HUES6 (cell line): ENCODE measurements at regions not wholly inside any gene's neighbourhood (a gene's known extent, or its start where the extent isn't known, plus 50 kb on each side); places are given as distances from the start of the nearest gene placed in this dataset.
"Not testable (repeated sequence)": the region's sequence is repeated elsewhere in the genome, so short reads cannot be mapped to it uniquely, and the experiment has no call there.

Experiments used
- H3K27ac ChIP-seq: 2 replicates; pipeline ENCODE4 v1.7.0; 2013; ENCODE audit warnings: low read depth, mild to moderate bottlenecking, low read length, inconsistent platforms
- H3K27me3 ChIP-seq: 2 replicates; pipeline ENCODE4 v1.6.1; 2013; ENCODE audit warnings: low read length; ENCODE audit not compliant: control insufficient read depth, insufficient read depth
- H3K36me3 ChIP-seq: 2 replicates; pipeline ENCODE4 v1.6.1; 2013; ENCODE audit warnings: low read length; ENCODE audit not compliant: control insufficient read depth, insufficient read depth
- H3K4me1 ChIP-seq: 2 replicates; pipeline ENCODE4 v1.6.1; 2013; ENCODE audit warnings: low read length; ENCODE audit not compliant: control insufficient read depth, insufficient read depth
- H3K4me3 ChIP-seq: 2 replicates; pipeline ENCODE4 v1.5.1; 2013; ENCODE audit warnings: low read depth, low read length
- H3K9ac ChIP-seq: one replicate; pipeline ENCODE4 v1.6.1; 2013; ENCODE audit warnings: mild to moderate bottlenecking, low read length
- H3K9me3 ChIP-seq: 2 replicates; pipeline ENCODE4 v1.6.1; 2013; ENCODE audit warnings: low read depth, low read length; ENCODE audit not compliant: control insufficient read depth, insufficient read depth

DNA sequence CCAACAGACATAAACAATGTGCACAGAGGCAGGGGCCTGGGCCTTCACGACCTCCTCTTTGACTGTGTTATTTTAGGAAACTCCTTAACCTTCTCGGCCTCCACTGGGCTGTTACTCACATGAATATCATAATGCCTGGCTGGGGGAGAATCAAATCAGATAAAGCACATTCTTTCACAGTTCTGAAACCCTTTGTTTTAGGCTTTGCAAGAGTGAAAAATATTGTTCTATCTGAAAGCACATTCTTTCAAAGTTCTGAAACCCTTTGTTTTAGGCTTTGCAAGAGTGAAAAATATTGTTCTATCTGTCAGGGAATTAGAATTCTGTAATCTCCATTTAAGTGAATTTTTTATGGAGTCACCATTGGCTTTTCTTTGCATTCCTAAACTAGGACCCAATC is 50.7 kb upstream of the SYNDIG1 start:
- no peak overlapping the region for H3K9ac ChIP-seq
- H3K4me1 ChIP-seq, result peaks cover 6% of the 10 kb centered on the region; the same call in 1 of the 2 replicates
- H3K27ac ChIP-seq, result no peak overlapping the region
- no peaks in the 10 kb centered on the region for H3K27me3 ChIP-seq
- H3K4me3 ChIP-seq, result no peak overlapping the region
- no peaks in the 10 kb centered on the region for H3K36me3 ChIP-seq
- peaks cover 41% of the 10 kb centered on the region for H3K9me3 ChIP-seq

DNA sequence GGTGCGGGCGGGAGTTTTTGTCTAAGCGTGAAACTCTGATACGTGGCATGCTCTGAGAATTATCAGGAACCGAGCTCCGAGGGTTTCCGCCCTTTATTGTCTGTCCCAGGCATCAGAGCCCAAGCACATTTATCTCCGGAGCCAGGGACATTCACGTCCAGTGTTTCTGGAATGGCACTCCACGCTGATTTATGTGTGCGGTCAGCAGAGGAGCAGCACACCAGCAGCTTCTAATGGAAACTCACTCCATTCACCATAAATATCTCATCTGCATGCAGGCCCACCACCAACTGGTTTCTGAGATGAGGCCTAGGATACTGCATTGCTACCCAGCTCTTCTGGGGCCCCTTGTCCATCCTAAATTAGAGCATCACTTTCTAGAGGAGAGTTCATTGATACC is 51.9 kb upstream of the SYNDIG1 start:
- Histone ChIP-seq H3K9ac (no peak overlapping the region), H3K27me3 (no peaks in the 10 kb centered on the region), H3K36me3 (no peaks in the 10 kb centered on the region), H3K4me3 (no peak overlapping the region), H3K27ac (no peak overlapping the region), H3K9me3 (peaks cover 51% of the 10 kb centered on the region), H3K4me1 (no peaks in the 10 kb centered on the region)

DNA sequence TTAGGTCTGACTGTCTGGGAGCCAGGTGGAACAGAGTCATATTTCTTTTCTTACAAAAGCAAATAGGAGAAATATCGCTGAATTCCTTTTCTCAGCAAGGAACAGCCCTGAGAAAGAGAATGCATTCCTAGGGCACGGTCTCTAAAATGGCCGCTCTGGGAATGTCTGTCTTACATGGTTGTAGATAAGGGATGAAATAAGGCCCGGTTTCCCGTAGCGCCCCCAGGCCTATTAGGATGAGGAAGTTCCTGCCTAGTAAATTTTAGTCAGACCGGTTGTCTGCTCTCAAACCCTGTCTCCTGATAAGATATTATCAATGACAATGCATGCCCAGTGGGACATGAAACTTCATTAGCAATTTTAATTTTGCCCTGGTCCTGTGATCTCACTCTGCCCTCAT is 54.0 kb upstream of the SYNDIG1 start:
- not testable (repeated sequence) for H3K36me3 ChIP-seq, H3K27ac ChIP-seq, H3K4me1 ChIP-seq, H3K9ac ChIP-seq, H3K27me3 ChIP-seq, H3K4me3 ChIP-seq
- H3K9me3 ChIP-seq, result peaks cover 51% of the 10 kb centered on the region

DNA sequence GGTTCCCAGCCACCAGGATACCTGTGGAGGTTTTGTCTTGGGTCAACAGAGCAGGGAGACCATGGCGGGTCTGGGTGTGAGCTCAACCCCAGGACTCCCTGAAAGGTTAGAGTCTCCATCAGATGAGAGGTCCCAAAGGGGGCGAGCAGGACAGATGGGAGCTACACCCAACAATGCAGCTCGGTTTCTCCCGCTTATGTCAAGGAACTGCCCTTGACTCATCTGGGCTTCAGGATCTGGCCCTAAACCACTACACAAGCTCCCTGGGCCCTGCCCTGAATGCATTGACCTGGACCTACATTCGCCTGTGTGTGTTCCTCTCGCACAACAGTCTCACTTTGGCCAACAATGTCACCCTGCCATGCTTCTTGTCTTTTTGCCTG is 57.6 kb upstream of the SYNDIG1 start:
- Histone ChIP-seq H3K36me3 (no peaks in the 10 kb centered on the region), H3K27me3 (no peaks in the 10 kb centered on the region; the same call in 1 of the 2 replicates), H3K9ac (no peak overlapping the region), H3K4me1 (no peaks in the 10 kb centered on the region), H3K9me3 (peaks cover 40% of the 10 kb centered on the region), H3K27ac (no peak overlapping the region), H3K4me3 (no peak overlapping the region)

DNA sequence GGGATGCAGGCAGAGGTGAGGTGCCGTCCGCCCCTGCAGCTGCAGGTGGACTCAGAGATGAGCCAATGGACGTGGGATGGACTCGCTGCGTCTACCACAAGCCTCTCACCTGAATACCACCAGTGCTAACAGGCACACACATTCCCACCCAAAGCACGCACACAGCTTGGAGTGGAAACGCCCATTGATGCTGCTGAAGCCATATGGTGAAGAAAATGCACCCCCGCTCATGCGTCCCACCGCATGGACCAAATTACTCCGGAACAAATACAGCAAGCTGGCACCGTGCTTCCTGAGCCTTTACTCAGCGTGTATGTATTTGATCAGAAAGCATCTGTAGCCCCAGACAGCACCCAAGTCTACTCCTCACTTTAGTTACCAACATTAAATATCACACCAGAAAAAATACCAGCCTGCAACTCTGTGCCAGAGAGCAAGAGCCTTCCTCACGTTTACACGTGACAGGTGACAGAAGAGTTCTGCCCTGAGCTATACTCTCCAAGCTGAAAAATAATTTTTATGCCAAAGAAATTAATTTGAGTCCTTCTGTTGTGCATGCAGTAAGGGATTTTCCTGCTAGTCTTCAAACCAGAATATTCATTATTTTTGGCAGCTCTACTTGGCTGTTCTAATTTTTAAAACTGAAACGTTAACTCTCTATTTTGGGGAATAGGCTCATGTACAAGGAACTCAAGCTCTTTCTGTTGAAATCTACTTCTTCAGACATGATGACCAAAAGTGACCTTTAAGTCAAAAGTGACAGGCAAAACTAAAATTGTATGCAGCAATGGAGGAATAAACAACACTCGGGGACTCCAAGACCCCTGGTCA is 58.2 kb upstream of the SYNDIG1 start:
- Histone ChIP-seq H3K27ac (no peak overlapping the region), H3K9ac (no peak overlapping the region), H3K4me3 (no peak overlapping the region), H3K27me3 (no peaks in the 10 kb centered on the region; the same call in 1 of the 2 replicates), H3K4me1 (no peaks in the 10 kb centered on the region), H3K9me3 (peaks cover 34% of the 10 kb centered on the region), H3K36me3 (no peaks in the 10 kb centered on the region)

DNA sequence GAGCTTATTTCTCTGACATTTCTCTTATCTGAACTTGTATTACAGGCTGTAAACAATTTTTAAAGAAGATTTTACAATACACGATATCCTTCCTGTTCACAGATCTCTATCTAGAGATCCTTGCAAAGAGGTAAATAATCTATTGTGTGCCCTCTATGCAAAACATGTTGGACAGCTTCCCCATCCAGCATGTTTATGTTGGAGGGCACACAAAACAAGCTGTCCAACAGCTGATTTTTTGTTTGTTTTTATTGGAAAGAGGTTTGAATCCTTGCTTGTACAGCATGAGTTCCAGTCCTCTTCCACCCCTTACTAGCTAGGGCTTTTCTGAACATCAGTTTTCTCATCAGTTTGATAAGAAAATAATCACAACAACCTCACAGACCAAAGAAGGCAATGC is 62.3 kb upstream of the SYNDIG1 start:
- no peaks in the 10 kb centered on the region for H3K4me1 ChIP-seq
- H3K27me3 ChIP-seq, result no peaks in the 10 kb centered on the region; the same call in 1 of the 2 replicates
- H3K27ac ChIP-seq, result no peak overlapping the region
- no peaks in the 10 kb centered on the region for H3K9me3 ChIP-seq
- H3K9ac ChIP-seq, result no peak overlapping the region
- no peaks in the 10 kb centered on the region for H3K36me3 ChIP-seq
- no peak overlapping the region for H3K4me3 ChIP-seq

GRCh38 chr20:24406750-24407149 is 62.7 kb upstream of the SYNDIG1 start:
- no peaks in the 10 kb centered on the region for H3K4me1 ChIP-seq
- no peak overlapping the region for H3K4me3 ChIP-seq
- H3K9me3 ChIP-seq, result no peaks in the 10 kb centered on the region
- no peak overlapping the region for H3K9ac ChIP-seq
- no peaks in the 10 kb centered on the region for H3K36me3 ChIP-seq
- H3K27me3 ChIP-seq, result no peaks in the 10 kb centered on the region; the same call in 1 of the 2 replicates
- no peak overlapping the region for H3K27ac ChIP-seq

- Histone ChIP-seq H3K4me1 (no peaks in the 10 kb centered on the region), H3K9ac (no peak overlapping the region), H3K27me3 (no peaks in the 10 kb centered on the region; the same call in 1 of the 2 replicates), H3K36me3 (no peaks in the 10 kb centered on the region), H3K4me3 (no peak overlapping the region), H3K27ac (no peak overlapping the region), H3K9me3 (no peaks in the 10 kb centered on the region)
These were observed 63.2 kb upstream of the SYNDIG1 start for GRCh38 chr20:24406251-24406650.

- Histone ChIP-seq H3K36me3 (no peaks in the 10 kb centered on the region), H3K9ac (no peak overlapping the region), H3K4me3 (no peak overlapping the region), H3K9me3 (no peaks in the 10 kb centered on the region), H3K27me3 (no peaks in the 10 kb centered on the region; the same call in 1 of the 2 replicates), H3K4me1 (no peaks in the 10 kb centered on the region), H3K27ac (no peak overlapping the region)
These were observed 63.6 kb upstream of the SYNDIG1 start for GRCh38 chr20:24405810-24406209.

GRCh38 chr20:24403406-24403805 is 66.0 kb upstream of the SYNDIG1 start:
- Histone ChIP-seq H3K27ac (no peak overlapping the region), H3K4me3 (no peak overlapping the region), H3K9me3 (no peaks in the 10 kb centered on the region), H3K27me3 (no peaks in the 10 kb centered on the region), H3K9ac (no peak overlapping the region), H3K36me3 (no peaks in the 10 kb centered on the region), H3K4me1 (no peaks in the 10 kb centered on the region)

DNA sequence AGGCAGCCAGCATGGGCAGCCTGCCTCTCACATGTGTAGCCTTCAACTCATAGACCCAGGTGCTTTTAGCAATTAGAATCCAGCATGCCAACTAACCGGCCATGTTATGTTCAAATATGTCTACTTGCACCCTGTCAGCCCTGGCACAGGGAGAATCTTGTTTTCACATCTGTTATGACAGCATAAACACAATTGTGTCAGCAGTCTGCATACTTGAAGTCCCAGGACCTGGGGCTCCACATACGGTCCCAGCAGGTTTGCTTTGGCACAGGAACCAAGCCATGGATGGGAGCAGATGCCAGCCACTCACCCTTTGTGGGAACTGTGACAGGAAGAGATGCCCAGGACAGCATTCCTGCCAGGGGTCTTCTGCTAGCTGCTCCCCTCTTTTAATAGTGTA is 67.2 kb upstream of the SYNDIG1 start:
- H3K36me3 ChIP-seq, result no peaks in the 10 kb centered on the region
- no peak overlapping the region for H3K27ac ChIP-seq
- H3K4me3 ChIP-seq, result no peak overlapping the region
- H3K9ac ChIP-seq, result no peak overlapping the region
- no peaks in the 10 kb centered on the region for H3K9me3 ChIP-seq
- H3K4me1 ChIP-seq, result no peaks in the 10 kb centered on the region
- no peaks in the 10 kb centered on the region for H3K27me3 ChIP-seq
